Brain microvascular endothelial cell (primary cell): ENCODE measurements at regions not wholly inside any gene's neighbourhood (a gene's known extent, or its start where the extent isn't known, plus 50 kb on each side); places are given as distances from the start of the nearest gene placed in this dataset.
"Not testable (repeated sequence)": the region's sequence is repeated elsewhere in the genome, so short reads cannot be mapped to it uniquely, and the experiment has no call there.

Source experiments
- DNase-seq: peaks from one replicate; pipeline ENCODE4 v3.0.0-alpha.2; 2020
- H3K27ac ChIP-seq: fragments of 250-450 bp; sonication (Bioruptor Pico); 2 replicates; pipeline ENCODE4 v1.5.1; 2020; ENCODE audit warnings: mild to moderate bottlenecking, moderate library complexity
- H3K27me3 ChIP-seq: fragments of 250-450 bp; sonication (Bioruptor Pico); replicated peaks from 2 replicates; pipeline ENCODE4 v1.5.1; 2020; ENCODE audit warnings: mild to moderate bottlenecking
- H3K36me3 ChIP-seq: fragments of 250-450 bp; sonication (Bioruptor Pico); replicated peaks from 2 replicates; pipeline ENCODE4 v1.5.1; 2020; ENCODE audit warnings: mild to moderate bottlenecking
- H3K4me3 ChIP-seq: 2 replicates; pipeline ENCODE4 v1.5.1; 2011; ENCODE audit warnings: low read depth, mild to moderate bottlenecking, control low read depth, low read length, moderate library complexity
- CTCF ChIP-seq: IDR thresholded peaks from 2 replicates; pipeline ENCODE4 v1.5.1; 2011; ENCODE audit warnings: low read depth, mild to moderate bottlenecking, moderate library complexity, low read length, control low read depth, inconsistent platforms; ENCODE audit errors: missing control alignments
- in situ Hi-C: cut with HindIII; loops from 2 replicates; pipeline ENCODE4 v1.10.0; 2017; ENCODE audit warnings: low sequenced_read_pairs, low pct_ligation_motif_present

- H3K27ac ChIP-seq, H3K27me3 ChIP-seq, DNase-seq, in situ Hi-C loops, H3K4me3 ChIP-seq, H3K36me3 ChIP-seq: not testable (repeated sequence)
These were observed 56.6 kb upstream of the ASNS start for GRCh38 chr7:97928844-97929243.

GRCh38 chr7:97927790-97928748 is 55.9 kb upstream of the ASNS start:
- H3K27me3 ChIP-seq, H3K27ac ChIP-seq, in situ Hi-C loops, H3K36me3 ChIP-seq: not testable (repeated sequence)
- TF ChIP-seq CTCF = peak; percentile 55
- peak overlapping the region; percentile 29 for H3K4me3 ChIP-seq
- DNase-seq = peak; percentile 1
